Gastroesophageal sphincter (tissue), 3 donors: ENCODE measurements at regions not wholly inside any gene's neighbourhood (a gene's known extent, or its start where the extent isn't known, plus 50 kb on each side); places are given as distances from the start of the nearest gene placed in this dataset.

Source experiments
- CTCF ChIP-seq, 4 experiments: fragments of 200-600 bp in 2 of 4; fragments of 450-650 bp in 2 of 4; sonication (generic) in 1 of 4; IDR thresholded peaks; one replicate each; pipeline ENCODE4 v1.5.1; 2017 to 2019; ENCODE audit warnings: antibody characterized with exemption in 4 of 4, mild to moderate bottlenecking in 2 of 4, moderate library complexity in 2 of 4
- EP300 ChIP-seq: sonication (generic); formaldehyde crosslinking; IDR thresholded peaks from one replicate; pipeline ENCODE4 v1.6.1; 2017; ENCODE audit warnings: antibody characterized with exemption, mild to moderate bottlenecking
- POLR2AphosphoS5 ChIP-seq: sonication (generic); formaldehyde crosslinking; IDR thresholded peaks from one replicate; pipeline ENCODE4 v1.6.1; 2017; ENCODE audit warnings: antibody characterized with exemption

- TF ChIP-seq CTCF (IDR thresholded peaks at IDR 0.05) (no peak), POLR2AphosphoS5 (no peak), EP300 (no peak)
Observed at GRCh38 chr6:8539453-8539852, 104.1 kb upstream of the SLC35B3 start.
